ENCODE measurements at regions not wholly inside any gene's neighbourhood (a gene's known extent, or its start where the extent isn't known, plus 50 kb on each side); places are given as distances from the start of the nearest gene placed in this dataset.
"Not testable (repeated sequence)": the region's sequence is repeated elsewhere in the genome, so short reads cannot be mapped to it uniquely, and the experiment has no call there.

- DNase-seq (ENCODE audit: low spot score) = no peak
These were observed 97.5 kb upstream of the RPS6KA2 start for GRCh38 chr6:166724576-166724975.

DNA sequence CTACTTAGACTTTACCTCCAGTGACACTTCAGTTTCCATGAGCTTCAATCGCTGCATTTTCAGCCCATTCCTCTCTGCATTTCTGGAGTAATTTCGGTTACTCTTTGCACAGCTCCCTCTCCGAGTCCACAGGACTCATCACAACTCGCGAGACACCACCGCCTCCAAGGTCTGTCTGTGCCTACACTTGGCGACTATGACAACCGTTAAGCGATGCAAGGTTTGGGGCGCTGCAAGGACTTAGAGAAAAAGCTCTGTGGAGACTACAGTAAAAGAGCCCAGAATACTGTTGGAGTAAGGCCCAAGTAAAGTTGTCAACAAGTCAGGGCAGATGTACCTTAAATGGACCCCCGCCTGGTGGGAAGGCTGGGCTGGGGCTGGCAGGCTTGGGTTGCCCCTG, 95.7 kb upstream of the RPS6KA2 start:
- DNase-seq (ENCODE audit: low spot score) = no peak

DNA sequence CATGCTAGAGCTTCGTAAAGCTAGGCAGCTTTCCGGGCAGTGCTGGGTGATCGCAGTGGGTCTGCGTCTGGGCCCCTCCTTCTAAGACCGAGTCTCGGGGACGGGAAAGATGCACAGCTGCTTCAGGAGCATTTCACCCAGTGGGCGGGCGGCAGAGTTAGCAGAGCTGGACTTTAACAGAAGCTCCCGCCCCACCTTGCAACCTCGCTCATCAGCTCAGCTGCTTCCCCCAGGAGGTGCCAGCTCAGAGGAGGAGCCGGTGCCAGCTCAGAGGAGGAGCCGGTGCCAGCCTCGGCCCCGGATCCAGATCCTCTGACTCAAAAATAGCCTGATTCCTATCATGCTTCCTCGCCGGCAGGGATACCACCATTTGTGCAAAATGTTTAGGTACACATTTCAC, 94.5 kb upstream of the RPS6KA2 start:
- no peak for DNase-seq (ENCODE audit: low spot score)

DNA sequence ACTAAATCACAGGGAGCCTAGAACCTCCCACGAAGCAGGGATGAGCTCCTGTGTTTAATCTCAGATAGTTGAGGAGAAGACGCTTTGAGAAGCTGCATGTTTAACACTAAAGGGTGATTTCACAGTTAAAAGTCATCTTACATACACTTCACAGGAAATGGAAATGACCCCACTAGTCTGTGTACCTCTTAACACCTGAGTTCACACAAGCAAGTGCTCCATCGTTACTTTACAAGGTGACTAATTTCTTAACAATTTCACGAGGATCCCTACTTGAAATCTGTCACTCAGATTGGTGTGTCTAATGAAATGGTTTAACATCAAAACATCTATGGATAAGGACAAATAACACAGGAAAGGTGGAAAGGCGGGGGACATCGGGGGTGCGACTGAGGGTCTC, 93.8 kb upstream of the RPS6KA2 start:
- DNase-seq (ENCODE audit: low spot score) = no peak

DNA sequence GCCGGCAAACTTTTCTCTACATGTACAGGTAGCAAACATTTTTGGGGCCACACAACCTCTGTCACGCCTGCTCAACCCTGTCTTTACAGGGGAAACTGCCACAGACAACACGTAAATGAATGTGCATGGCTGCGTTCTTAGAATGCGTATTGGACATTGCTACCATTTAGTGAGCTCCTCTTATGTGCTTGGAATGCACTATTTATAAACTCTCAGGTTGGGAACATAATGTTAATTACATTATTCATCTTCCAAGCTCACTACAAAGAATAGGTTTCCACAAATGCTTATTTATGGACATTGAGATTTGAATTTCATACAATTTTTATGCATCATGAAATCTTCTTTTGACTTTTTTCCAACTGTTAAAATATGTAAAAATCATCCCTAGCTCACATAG, 92.0 kb upstream of the RPS6KA2 start:
- no peak for DNase-seq (ENCODE audit: low spot score)

DNA sequence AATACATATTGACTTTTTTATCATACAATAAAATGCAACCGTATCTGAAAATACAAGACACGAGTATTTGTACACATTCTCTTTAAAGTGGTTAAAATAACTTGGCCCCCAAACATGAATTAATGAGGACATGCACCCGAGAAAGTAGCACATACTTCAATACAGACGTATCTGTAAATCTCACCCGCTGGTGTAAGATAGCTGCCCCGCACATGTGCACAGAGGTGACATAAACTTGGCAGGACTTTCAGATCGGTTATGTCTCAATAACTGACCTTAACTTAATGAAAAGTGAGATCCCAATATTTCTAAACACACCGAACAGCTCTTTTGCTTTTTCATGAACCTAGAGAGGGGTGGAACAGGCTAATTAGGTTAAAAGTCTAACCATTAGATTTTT, 91.5 kb upstream of the RPS6KA2 start:
- no peak for DNase-seq (ENCODE audit: low spot score)

- no peak for DNase-seq (ENCODE audit: low spot score)
These were observed 90.0 kb upstream of the RPS6KA2 start for GRCh38 chr6:166716910-166717617.

DNA sequence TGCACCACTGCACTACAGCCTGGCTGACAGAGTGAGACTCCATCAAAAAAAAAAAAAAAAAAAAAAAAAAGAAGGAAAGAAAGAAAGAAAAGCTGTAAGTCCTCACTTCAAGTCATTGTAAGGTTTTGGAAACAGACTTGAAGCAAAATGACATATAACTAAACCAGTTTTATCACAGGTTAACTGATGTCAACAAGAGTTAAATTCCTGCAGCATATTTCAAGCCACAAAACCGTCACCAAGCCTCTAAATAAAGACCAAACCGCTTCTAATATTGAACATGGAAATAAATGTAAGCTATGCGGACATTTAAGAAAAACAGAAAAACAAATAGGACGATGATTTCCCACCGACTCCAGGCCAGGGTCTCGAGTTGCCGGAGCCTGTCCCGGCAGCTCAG, 88.9 kb upstream of the RPS6KA2 start:
- DNase-seq (ENCODE audit: low spot score) = no peak

DNA sequence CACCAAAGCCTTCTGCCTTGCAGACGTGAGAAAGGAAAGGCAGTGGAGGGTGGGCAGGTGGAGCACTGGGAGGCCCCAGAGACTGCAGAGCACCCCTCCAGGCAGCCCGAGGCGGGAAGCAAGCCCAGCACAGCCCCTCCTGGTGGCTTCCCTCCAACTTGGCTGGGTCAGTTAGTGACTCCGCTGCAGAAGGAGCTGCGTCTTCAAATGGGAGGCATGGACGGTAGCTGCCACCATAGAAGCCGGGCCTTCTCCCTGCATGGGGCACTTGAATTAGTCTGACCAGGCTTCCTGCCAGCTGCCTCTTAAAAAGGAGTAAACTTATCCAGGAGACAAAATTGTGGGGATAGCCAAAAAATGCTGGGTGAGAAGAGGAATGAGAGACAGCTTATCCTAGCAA, 88.0 kb upstream of the RPS6KA2 start:
- DNase-seq (ENCODE audit: low spot score) = peak; percentile 37

- DNase-seq (ENCODE audit: low spot score) = peak; percentile 11
These were observed 87.5 kb upstream of the RPS6KA2 start for GRCh38 chr6:166714581-166714980.

- peak; percentile 58 for DNase-seq (ENCODE audit: low spot score)
These were observed 87.1 kb upstream of the RPS6KA2 start for GRCh38 chr6:166714187-166714510.

DNA sequence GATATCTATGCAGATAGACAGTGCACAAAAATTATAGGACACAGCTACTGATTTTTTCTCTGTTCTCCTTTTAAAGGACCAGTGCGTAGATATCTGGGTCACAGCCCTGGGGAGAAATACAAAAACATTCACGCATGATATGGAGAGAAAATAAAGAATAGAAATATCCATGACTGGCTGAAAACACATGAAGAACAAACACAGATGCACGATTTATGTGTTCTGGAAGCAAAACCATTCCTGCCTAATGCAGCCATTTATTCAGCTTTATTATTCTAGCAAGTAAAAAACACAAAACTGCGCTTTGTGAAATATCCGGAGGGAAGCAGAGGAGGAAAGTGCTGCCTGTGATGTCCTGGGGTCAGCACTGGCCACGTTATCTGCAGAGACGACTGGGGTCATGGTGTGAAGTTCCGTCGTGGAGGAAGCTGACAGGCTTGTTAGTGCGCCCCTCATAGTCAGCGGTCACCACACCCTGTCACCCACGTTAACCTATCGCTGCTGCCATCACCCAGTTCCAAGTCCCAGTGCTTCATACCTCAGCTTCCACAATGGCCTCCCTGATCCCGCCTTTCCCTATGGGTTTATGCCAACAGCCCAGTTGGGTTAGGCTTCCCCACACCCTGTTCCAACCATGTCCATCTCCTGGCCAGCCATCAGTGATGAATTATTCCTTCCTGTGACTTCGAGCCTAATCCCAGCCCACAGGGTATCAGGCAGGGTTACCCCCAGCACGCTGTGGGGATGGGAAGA, 86.6 kb upstream of the RPS6KA2 start:
- no peak for DNase-seq (ENCODE audit: low spot score)

DNA sequence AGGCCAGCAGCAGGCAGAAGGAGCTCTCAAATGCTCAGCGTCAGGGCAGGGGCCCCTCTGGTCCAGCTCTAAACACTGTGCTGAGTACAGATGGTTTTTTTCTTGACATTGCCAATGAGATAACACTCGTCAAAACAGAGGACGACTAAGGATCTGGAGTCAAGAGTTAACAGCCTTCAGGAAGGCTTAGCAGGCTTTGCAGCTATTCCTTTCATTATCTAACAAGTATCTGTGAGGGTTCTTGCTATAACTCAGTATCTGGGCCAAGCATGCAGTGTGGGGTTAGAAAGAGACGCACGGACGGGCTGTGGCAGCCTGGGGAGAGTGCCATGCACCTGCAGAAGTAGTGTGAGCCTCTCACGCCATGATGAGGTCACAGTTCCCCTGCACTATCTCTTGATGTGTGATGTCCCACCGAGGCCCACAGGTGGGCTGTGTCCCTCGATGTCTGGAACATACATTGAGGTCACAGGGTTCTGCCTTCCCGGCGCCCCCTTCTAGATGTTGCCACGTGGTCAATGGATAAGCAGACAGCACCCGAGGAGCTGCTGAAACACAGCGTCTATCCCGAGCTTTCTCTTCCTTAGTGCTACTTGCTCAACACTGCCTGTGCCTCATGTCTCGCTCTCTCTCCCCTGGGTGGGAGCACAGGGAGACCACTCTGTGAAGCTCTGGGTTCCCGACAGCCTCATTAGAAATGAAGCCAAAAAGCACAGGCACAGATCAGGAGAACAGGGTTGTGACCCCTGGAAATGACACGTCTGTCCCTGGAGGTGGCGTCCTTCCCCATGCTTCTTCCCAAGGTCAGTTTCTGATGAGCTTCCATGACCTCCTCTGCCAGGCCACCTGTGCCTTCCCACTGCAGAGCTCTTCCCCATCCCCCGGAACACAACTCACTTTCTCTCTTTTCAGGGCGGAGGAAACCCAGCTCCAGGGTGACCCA, 85.5 kb upstream of the RPS6KA2 start:
- DNase-seq (ENCODE audit: low spot score) = no peak

GRCh38 chr6:166710084-166710483, 83.0 kb upstream of the RPS6KA2 start:
- DNase-seq (ENCODE audit: low spot score) = no peak

DNA sequence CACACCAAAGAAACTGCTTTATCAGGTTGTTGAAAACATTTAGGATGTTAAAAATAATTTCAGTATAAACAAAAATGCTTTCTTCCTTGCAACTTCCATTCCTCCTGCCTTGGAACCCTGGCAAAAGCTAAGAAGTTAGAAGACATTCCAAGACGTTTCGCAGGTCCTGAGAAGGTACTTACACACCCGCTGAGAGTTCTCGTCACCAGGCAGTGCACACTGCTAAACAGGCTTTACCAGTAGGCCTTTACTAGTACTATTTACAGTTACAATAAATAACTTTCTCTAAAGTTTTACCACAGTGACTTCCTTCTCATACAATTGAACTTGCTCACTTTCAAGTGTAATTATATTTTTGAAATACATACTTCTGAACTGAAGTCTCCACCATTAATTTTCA, 81.4 kb upstream of the RPS6KA2 start:
- DNase-seq (ENCODE audit: low spot score) = no peak

GRCh38 chr6:166707045-166707444, 80.0 kb upstream of the RPS6KA2 start:
- DNase-seq (ENCODE audit: low spot score) = peak; percentile 72

DNA sequence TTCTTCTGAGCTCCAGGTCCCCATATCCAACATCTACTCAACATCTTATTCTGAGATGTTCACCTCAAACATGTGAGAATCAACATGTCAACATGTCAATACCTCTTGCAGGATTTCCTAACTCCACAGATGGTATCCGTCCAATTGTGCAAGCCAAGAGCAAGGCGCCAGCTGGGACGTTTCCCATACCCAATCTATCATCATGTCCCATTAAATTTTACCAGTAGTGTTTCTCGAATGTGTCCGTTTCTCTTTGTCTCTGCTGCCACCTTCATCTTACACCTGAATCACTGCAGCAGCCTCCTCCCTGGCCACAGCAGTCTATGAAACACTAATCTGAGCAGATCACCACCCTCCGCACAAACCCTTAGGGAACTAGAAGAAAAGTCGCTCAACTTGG, 78.0 kb upstream of the RPS6KA2 start:
- no peak for DNase-seq (ENCODE audit: low spot score)

- DNase-seq (ENCODE audit: low spot score) = no peak
These were observed 77.1 kb upstream of the RPS6KA2 start for GRCh38 chr6:166704171-166704570.

- DNase-seq (ENCODE audit: low spot score) = no peak
These were observed 76.2 kb upstream of the RPS6KA2 start for GRCh38 chr6:166703149-166703710.

DNA sequence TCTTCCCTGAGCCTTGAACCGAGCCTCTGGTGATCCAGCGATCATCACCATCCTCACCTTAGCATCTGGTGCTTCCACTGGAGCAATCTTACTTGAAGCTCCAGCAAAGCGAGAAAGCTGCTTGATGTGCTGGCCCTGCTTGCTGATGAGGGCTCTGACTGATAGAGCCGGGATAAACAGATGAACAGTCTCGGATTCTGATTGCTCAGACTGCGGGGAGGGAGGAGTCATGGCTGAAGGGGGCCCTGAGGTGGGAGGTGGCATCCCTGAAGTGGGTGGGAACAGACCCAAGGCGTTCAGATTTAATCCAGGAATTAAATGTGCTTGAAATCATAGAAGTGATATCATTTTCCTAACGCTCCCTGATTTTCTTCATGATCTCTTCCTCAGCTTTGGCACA, 74.4 kb upstream of the RPS6KA2 start:
- DNase-seq (ENCODE audit: low spot score) = not testable (repeated sequence)

GRCh38 chr6:166700871-166701270, 73.8 kb upstream of the RPS6KA2 start:
- DNase-seq (ENCODE audit: low spot score) = not testable (repeated sequence)

DNA sequence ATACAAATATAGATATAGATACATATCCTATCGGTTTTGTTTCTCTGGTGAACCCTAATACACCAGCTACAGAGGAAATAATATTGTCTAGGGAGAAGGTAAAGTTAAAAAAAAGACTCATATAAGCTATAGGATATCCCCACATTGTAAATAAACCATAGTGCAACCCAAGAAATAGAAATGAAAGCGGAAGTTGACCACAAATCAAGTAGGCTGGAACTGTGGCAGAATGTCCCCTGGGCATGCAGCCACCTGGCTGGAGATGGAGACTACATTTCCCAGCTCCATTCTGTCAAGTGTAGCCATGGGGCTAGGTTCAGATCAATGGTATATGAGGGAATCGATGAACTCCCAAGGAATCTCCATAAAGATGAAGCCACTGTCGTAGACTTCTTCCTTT, 70.1 kb upstream of the RPS6KA2 start:
- DNase-seq (ENCODE audit: low spot score) = no peak
